Mesothelial cell of epicardium (in vitro differentiated cells): ENCODE measurements at regions not wholly inside any gene's neighbourhood (a gene's known extent, or its start where the extent isn't known, plus 50 kb on each side); places are given as distances from the start of the nearest gene placed in this dataset.
A peak's percentile ranks its signal among the peaks of the same experiment; 100 is the strongest.

Experiments used
- DNase-seq, 2 experiments: peaks; one replicate each; pipeline ENCODE4 v3.0.0; 2021; ENCODE audit warnings: low spot score in 2 of 2; ENCODE audit not compliant: unreplicated experiment in 2 of 2
- H3K27ac Mint-ChIP-seq: 2 replicates; pipeline ENCODE4 v1.8.0; 2021; ENCODE audit warnings: mixed read lengths
- H3K27me3 Mint-ChIP-seq: 2 replicates; pipeline ENCODE4 v1.8.0; 2021; ENCODE audit warnings: low read depth, mixed read lengths
- H3K36me3 Mint-ChIP-seq: 2 replicates; pipeline ENCODE4 v1.8.0; 2021; ENCODE audit warnings: mixed read lengths
- H3K4me1 Mint-ChIP-seq: 2 replicates; pipeline ENCODE4 v1.8.0; 2021; ENCODE audit warnings: mixed read lengths
- H3K4me3 Mint-ChIP-seq: 2 replicates; pipeline ENCODE4 v1.8.0; 2021; ENCODE audit warnings: mild to moderate bottlenecking, moderate library complexity, mixed read lengths
- H3K9me3 Mint-ChIP-seq: 2 replicates; pipeline ENCODE4 v1.8.0; 2021; ENCODE audit warnings: mixed read lengths
- CTCF ChIP-seq: fragments of 200-600 bp; sonication (generic); IDR thresholded peaks from one replicate; pipeline ENCODE4 v1.5.0; 2021; ENCODE audit warnings: antibody characterized with exemption; ENCODE audit not compliant: unreplicated experiment

- peaks cover 4% of the 10 kb centered on the region for H3K9me3 Mint-ChIP-seq
- peaks cover 12% of the 10 kb centered on the region for H3K27me3 Mint-ChIP-seq
- no peak for DNase-seq
- no peaks in the 10 kb centered on the region for H3K36me3 Mint-ChIP-seq
- no peak for TF ChIP-seq CTCF
- no peak overlapping the region for H3K4me3 Mint-ChIP-seq
- H3K27ac Mint-ChIP-seq, result no peak overlapping the region
- H3K4me1 Mint-ChIP-seq, result peaks cover 3% of the 10 kb centered on the region
Measured at GRCh38 chr13:40179445-40180281, 486.8 kb downstream of the FOXO1 start.

GRCh38 chr13:40180776-40181175 is 485.7 kb downstream of the FOXO1 start:
- TF ChIP-seq CTCF, result no peak
- Mint-ChIP-seq H3K9me3 (peaks cover 4% of the 10 kb centered on the region), H3K4me3 (no peak overlapping the region), H3K27ac (no peak overlapping the region), H3K36me3 (no peaks in the 10 kb centered on the region), H3K4me1 (no peaks in the 10 kb centered on the region), H3K27me3 (peaks cover 9% of the 10 kb centered on the region)
- no peak for DNase-seq

GRCh38 chr13:40181203-40181845 is 485.1 kb downstream of the FOXO1 start:
- H3K9me3 Mint-ChIP-seq, result no peaks in the 10 kb centered on the region
- H3K27me3 Mint-ChIP-seq, result peaks cover 4% of the 10 kb centered on the region
- no peaks in the 10 kb centered on the region for H3K36me3 Mint-ChIP-seq
- TF ChIP-seq CTCF, result no peak
- no peak overlapping the region for H3K27ac Mint-ChIP-seq
- no peak for DNase-seq
- H3K4me1 Mint-ChIP-seq, result no peaks in the 10 kb centered on the region
- no peak overlapping the region for H3K4me3 Mint-ChIP-seq

DNA sequence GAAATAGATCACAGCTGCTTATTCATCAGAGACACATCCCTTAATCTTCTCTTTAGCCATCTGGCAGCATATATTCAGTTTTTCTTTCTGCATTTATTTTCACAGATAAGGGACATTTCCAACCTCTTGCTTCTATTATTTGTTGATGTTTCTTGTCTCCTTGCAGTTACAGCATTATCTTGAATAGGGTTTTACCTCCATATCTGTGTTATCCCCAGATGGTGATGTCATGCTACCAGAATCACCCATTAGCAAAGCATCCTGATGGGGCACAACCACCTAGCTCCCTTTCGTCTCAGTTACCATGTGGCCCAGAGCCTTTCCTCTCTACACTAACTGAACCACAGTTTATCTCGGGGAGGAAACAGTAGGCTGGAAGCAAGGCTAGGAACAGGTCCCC is 483.9 kb downstream of the FOXO1 start:
- Mint-ChIP-seq H3K27me3 (no peaks in the 10 kb centered on the region), H3K9me3 (no peaks in the 10 kb centered on the region), H3K4me1 (peaks cover under 1% of the 10 kb centered on the region), H3K4me3 (no peak overlapping the region), H3K27ac (peak overlapping the region; percentile 41), H3K36me3 (no peaks in the 10 kb centered on the region)
- no peak for DNase-seq
- no peak for TF ChIP-seq CTCF

- no peak overlapping the region for H3K4me3 Mint-ChIP-seq
- no peak for DNase-seq
- no peaks in the 10 kb centered on the region for H3K9me3 Mint-ChIP-seq
- peaks cover 20% of the 10 kb centered on the region for H3K4me1 Mint-ChIP-seq
- H3K36me3 Mint-ChIP-seq, result no peaks in the 10 kb centered on the region
- no peak for TF ChIP-seq CTCF
- no peak overlapping the region for H3K27ac Mint-ChIP-seq
- H3K27me3 Mint-ChIP-seq, result no peaks in the 10 kb centered on the region
Measured at GRCh38 chr13:40185414-40185813, 481.0 kb downstream of the FOXO1 start.
